Caki2 (cell line): ENCODE measurements at regions not wholly inside any gene's neighbourhood (a gene's known extent, or its start where the extent isn't known, plus 50 kb on each side); places are given as distances from the start of the nearest gene placed in this dataset.
A peak's percentile ranks its signal among the peaks of the same experiment; 100 is the strongest.

ENCODE experiments used
- DNase-seq: peaks from one replicate; pipeline ENCODE4 v3.0.0-alpha.2; 2015; ENCODE audit warnings: low read depth
- in situ Hi-C: cut with HindIII; loops from 2 replicates; pipeline ENCODE4 v1.10.0; 2016; ENCODE audit warnings: low sequenced_read_pairs, low pct_unique_long_range_greater_than_20kb, mixed read lengths

DNA sequence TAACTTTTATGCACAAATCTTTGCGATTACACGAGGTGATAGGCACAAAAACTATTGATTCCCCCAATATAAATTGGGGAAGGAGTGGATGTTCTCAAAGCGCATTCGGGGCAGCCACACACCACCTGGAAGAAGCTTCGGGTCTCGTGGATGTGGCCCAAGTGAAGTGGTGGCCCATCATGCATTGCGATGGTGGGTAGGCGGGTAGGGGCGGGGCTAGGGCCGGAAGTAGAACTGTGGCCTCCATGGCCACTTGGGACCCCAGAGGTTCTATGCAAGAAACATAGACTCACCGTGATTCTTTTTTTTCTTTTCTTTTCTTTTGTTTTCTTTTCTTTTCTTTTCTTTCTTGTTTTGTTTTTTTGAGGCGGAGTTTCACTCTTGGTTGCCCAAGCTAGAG lies 86.4 kb upstream of the SLC44A1 start:
- no peak for DNase-seq
- in situ Hi-C loops, result no loop called here

DNA sequence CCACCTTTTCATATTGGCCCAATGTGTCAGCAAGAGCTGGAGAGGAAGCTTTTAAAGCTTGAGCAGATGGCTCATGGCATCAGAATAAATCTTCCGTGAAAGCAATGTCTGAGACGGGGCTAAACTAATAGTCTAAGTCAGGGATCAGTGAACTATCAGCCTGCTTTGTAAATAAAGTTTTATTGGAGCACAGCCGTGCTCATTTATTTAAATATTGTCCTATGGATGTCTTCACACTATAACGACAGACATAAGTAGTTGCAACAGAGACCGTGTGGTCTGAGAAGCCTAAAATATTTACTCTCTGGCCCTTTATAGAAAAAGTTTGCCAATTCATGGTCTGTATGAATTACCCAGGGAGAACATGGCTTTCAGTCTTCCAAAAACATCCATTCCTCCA lies 85.6 kb upstream of the SLC44A1 start:
- in situ Hi-C loops, result no loop called here
- DNase-seq, result peak; percentile 11

DNA sequence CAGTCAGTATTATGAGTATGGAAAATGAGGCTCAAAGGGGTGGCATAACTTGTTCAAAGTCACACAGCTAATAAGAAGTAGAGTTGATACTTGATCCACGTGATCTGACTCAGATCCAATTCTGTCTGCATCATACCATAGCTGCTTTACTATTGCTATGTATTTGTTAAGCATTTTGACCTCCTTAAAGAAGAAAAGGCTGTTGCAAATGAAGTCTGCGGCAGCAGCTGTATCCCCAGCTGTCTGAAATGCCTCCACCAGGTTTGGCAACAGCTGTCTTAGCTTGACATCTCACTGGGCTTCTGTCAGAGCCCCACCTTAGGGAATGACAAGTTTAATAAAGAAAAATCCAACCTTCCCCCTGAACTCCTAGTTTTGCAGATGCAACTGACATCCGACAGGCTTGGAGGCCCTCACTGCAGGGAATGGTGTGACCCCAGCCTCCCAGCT lies 75.6 kb upstream of the SLC44A1 start:
- in situ Hi-C loops, result no loop called here
- no peak for DNase-seq

DNA sequence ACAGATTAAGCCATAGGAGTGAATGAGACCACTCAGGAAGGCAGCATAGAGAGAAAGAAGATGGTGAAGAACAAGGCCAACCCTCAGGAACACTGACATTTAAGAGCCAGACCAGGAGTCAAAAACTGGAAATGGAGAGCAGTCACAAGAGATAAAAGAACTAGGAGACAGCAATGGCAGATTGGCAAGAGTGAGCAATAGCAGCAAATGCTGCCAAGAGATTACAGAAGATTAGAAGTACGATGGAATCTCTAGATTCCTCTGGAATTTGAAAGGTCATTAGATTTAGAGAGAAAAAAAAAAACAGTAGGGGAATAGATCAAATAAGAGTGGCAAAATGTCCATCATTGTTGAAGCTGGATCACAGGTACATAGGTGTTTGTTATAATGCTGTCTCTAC lies 73.4 kb upstream of the SLC44A1 start:
- in situ Hi-C loops, result no loop called here

DNA sequence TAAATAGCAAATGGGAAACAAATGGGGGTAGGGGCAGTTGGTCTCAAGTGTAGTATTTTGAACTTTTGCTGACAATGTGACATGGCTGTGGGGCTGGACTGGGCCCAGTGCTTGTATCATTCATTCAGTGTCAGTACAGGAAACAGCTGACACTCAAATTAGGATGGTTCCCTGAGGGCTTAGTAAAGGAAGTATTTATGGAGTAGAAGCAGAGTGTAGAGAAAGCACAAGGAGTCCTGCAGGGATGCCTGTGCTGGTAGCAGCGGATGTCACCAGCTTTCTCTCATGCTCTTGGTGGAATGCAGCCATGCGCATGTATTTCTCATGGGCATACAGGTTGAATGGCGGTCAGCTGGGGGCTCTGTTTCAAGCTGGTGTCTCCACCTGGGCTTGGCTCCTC lies 72.9 kb upstream of the SLC44A1 start:
- in situ Hi-C loops, result no loop called here
- no peak for DNase-seq

More for the DNA sequence above, 73.4 kb upstream of the SLC44A1 start:
- DNase-seq, result no peak

DNA sequence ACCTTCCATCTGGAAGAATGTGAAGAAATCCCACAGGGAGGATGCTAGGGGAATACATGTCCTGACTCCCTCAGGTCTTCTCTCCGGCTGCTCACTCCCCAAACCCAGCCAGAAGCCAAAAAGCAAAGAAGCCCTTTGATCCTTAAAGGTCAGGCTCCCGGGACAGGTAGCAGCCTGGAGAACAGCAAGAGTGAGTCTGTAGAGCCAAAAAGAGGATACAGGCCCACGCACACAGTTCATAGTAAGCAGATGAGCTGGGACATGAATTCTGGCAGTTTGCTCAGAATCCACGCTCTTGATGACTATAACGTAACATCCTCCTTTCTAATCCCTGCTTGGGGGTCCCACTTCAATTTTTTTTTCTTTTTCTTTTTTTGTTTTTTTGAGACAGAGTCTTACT lies 72.0 kb upstream of the SLC44A1 start:
- in situ Hi-C loops, result no loop called here
- no peak for DNase-seq

DNA sequence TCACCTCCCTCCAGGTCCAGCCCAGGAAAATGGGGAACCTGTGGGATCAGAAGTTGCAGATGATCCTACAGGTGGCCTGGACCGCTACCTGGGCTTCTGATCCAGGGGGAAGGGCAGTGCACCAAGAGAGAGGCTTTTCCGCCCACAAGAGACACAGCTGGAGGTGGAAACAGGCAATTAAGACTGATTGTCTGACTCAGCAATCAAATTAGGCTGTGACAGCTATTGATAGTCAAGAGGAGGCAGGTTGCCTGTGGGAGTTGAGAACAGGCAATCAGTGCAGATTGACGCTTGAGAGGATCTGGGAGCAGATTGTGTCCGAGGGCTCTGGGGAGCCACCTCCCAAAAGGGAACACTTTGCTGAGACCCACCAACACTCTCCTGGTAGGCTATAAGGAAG lies 71.1 kb upstream of the SLC44A1 start:
- DNase-seq, result no peak
- in situ Hi-C loops, result no loop called here

DNA sequence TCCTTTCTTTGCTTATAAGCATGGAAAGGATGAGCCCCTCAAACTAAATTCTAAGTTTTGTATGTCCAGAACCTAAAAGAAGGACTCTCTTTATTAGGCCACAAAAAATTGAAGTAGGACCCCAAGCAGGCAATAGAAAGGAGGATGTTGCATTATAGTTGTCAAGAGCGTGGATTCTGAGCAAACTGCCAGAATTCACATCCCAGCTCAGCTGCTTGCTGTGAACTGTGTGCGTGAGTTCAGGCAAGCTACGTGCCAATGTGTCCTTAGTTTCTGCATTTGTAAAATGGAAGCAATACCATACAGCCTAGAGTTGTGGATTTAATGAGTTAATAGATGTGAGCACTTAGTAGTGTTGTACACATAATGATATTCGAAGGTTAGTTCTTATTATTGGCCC lies 70.6 kb upstream of the SLC44A1 start:
- DNase-seq, result no peak
- in situ Hi-C loops, result no loop called here

DNA sequence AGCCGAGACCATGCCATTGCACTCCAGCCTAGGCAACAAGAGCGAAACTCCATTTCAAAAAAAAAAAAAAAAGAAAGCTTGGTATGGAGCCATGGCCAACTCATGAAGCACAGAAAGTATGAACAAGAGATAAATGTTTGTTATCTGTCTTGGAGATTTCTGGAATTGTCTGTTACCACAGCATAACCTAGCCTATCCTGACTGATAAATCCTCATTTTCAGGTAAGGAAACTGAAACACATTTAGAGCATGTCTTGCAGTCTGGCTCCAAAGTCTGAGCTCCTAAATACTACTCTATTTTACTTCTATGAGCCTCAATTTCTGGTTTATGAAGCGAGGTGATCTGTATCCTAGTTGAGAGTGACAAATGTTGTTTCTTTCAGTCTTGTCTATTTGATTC lies 68.3 kb upstream of the SLC44A1 start:
- no peak for DNase-seq
- in situ Hi-C loops, result no loop called here

DNA sequence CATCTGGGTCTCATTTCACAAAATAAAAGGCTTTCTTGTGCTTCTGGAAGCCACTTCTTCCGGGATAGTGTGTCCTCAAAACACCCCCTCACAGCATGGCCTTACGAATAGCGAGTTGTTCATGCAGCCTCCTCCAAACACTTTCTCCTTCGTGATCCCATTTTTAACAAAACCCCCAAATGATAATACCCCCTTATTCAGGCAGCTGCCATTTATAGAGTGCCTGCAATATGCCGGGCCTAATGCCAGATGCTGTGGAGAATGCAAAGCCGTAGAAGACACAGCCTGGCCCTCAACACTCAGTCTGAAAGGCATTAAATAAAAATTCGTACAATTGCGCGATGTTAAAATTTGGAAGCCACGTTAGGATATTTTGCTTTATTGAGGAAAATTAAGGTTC lies 66.4 kb upstream of the SLC44A1 start:
- no peak for DNase-seq
- in situ Hi-C loops, result no loop called here

DNA sequence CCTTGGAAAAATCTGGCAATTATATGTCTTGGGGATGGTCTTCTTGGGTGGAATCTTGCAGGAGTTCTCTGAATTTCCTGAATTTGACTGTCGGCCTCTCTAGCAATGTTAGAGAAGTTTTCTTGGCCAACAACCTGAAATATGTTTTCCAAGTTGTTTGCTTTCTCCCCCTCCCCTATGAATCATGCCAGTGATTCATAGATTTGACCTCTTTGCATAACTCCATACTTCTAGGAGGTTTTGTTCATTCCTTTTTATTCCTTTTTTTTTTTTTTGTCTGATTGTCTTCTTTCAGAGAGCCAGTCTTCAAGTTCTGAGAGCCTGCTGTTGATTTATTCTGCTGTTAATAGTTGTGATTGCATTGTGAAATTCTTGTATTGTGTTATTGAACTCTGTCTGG lies 56.7 kb upstream of the SLC44A1 start:
- in situ Hi-C loops, result no loop called here
- peak; percentile 18 for DNase-seq

DNA sequence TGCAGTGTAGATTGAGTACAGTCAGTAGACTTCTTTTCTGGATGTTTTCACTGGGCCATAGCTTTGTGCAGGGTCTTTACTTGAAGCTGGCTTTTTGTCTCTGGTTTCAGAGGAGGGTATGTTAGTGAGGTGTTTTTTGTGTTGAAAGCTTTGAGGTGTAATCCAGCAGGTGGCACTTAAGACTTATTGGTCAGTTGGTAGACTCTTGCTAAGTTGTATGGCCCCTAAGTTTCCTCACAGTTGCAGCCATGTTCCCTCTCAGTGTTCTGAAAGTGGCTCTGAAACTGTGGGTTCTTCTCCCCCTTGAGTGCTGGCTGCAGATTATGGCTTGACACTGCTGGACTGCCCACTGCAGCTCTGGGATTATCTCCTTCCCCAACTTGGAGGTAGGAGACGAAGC lies 55.7 kb upstream of the SLC44A1 start:
- no peak for DNase-seq
- in situ Hi-C loops, result no loop called here

DNA sequence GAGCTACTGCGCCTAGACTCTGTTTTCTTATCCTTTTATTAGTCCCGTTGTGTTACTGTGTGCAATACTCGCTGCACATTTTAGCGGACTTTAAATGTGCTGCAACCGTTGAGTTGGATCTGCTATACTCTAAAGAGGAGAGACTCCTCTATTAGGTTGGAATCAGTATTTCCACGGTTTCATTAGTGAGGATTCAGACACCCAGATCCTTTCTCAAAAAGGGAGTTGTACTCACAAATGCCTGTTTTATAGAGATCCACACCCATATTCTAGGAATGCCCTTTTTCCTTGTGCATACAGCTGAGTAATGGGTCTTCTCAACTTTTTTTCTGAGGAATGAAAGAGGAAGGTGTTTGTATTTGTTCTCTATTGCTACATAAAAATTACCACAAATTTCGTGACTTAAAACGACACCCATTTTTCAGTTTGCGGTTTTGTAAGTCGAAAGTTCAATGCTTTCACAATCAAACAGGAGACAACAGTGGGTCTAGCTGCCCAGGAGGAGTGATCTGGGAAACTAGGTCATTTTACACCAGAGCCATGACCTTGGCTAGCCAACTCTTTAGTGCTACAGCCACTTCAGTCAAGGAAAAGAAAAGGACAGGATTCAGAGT lies 52.8 kb upstream of the SLC44A1 start:
- in situ Hi-C loops, result no loop called here
- no peak for DNase-seq

DNA sequence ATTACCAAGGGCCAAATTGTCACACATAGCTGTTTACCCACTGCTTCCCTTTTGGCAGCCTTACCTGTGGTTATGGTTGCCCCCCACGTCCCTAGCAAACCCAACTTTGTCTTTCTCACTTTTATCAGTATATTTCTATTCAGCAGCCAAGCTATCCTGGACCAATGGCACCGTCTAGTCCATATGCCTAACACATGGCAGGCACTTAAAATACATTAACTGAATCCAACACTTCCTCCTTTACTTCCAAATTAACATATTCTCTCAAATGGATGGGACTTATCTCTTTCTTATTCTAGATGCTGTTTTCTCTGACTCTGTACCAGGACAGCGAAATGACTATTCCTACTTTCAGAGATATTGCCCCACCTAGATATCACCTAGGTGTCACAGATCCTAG lies 50.9 kb upstream of the SLC44A1 start:
- DNase-seq, result no peak
- in situ Hi-C loops, result no loop called here

DNA sequence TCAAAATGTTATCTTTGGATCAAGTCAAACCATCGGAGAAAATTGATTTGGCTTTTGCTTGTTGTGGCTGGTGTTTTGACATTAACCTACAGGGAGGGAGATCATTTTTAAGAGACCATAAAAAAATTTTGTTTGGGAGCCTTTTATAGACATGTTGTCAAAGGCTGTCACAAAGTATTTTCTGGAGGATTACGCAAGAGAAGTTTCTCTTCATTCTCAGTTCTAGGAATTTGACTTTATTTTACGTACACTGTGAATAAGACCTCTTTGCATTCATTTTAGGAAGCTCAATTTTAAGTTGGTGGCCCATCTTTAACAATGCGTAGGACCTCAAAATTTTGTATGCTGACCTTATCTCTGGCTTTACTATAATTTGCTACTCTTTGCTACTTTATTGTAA lies 50.2 kb upstream of the SLC44A1 start:
- in situ Hi-C loops, result no loop called here
- DNase-seq, result no peak
